Gastroesophageal sphincter (tissue), 3 donors: ENCODE measurements at regions not wholly inside any gene's neighbourhood (a gene's known extent, or its start where the extent isn't known, plus 50 kb on each side); places are given as distances from the start of the nearest gene placed in this dataset.
"Not testable (repeated sequence)": the region's sequence is repeated elsewhere in the genome, so short reads cannot be mapped to it uniquely, and the experiment has no call there.

Experiments used
- POLR2A ChIP-seq, 2 donors: fragments of 450-650 bp; IDR thresholded peaks; one replicate each; pipeline ENCODE4 v1.6.1; 2017; ENCODE audit warnings: antibody characterized with exemption in 2 of 2, mild to moderate bottlenecking in 2 of 2, moderate library complexity in 1 of 2
- TF ChIP-seq, protein P1 (sequence below), 4 experiments: fragments of 200-600 bp in 2 of 4; fragments of 450-650 bp in 2 of 4; sonication (generic) in 1 of 4; IDR thresholded peaks; one replicate each; pipeline ENCODE4 v1.5.1; 2017 to 2019; ENCODE audit warnings: antibody characterized with exemption in 4 of 4, mild to moderate bottlenecking in 2 of 4, moderate library complexity in 2 of 4

- TF ChIP-seq, protein P1, sequence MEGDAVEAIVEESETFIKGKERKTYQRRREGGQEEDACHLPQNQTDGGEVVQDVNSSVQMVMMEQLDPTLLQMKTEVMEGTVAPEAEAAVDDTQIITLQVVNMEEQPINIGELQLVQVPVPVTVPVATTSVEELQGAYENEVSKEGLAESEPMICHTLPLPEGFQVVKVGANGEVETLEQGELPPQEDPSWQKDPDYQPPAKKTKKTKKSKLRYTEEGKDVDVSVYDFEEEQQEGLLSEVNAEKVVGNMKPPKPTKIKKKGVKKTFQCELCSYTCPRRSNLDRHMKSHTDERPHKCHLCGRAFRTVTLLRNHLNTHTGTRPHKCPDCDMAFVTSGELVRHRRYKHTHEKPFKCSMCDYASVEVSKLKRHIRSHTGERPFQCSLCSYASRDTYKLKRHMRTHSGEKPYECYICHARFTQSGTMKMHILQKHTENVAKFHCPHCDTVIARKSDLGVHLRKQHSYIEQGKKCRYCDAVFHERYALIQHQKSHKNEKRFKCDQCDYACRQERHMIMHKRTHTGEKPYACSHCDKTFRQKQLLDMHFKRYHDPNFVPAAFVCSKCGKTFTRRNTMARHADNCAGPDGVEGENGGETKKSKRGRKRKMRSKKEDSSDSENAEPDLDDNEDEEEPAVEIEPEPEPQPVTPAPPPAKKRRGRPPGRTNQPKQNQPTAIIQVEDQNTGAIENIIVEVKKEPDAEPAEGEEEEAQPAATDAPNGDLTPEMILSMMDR (IDR thresholded peaks at IDR 0.05) = peak in 1 of 4 experiments; percentile 34
- not testable (repeated sequence) for TF ChIP-seq POLR2A (IDR thresholded peaks at IDR 0.05)
Measured at GRCh38 chr3:193970131-193970772, 165.7 kb upstream of the HES1 start.
